GM19468 (cell line): ENCODE measurements at regions not wholly inside any gene's neighbourhood (a gene's known extent, or its start where the extent isn't known, plus 50 kb on each side); places are given as distances from the start of the nearest gene placed in this dataset.
"Not testable (repeated sequence)": the region's sequence is repeated elsewhere in the genome, so short reads cannot be mapped to it uniquely, and the experiment has no call there.

ENCODE experiments used
- ATAC-seq: cut with Tn5 transposase; IDR thresholded peaks from one replicate; pipeline ENCODE4 v1.9.1; 2021; ENCODE audit warnings: mild to moderate bottlenecking, moderate library complexity, moderate number of reproducible peaks; ENCODE audit not compliant: unreplicated experiment; ENCODE audit errors: extremely low read depth

- no peak for ATAC-seq
Measured at GRCh38 chr4:31784558-31784957, 1064.4 kb downstream of the PCDH7 start.

DNA sequence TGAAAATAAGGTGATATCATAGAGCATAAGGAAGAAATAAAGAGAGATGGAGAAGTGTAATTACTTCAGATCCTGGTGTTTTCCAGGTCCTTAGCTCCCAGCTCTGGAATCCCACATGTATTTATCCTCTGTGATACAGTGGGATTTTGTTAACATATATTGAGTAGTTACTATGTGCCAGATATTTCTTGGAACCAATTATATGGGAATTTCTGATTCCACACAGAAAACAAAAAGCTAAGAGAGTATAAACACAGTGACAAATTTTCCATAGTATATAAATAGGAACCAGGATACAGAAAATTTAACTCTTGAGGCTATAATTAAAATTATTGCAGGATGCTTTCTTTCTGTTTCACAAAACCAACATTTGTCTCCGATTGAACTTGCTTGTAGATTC is 1067.5 kb downstream of the PCDH7 start:
- no peak for ATAC-seq

DNA sequence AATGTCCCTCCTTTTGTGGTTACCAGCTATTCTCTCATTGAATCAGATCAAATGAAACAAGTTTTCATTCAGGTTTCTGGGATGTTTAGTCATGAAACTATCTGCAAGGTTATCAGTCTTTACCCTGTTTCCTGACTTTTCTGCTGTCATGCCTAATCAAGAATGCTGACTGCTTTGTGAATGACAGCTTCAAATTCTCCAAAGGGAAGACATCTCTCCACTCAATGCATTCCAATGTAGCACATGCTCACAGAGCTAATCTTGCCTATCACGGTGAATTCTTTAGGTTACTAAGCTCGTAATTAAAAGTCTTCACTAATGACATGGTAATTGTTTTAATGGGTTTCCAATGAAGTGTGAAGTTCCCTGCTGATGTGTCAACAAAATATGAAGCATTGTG is 1068.5 kb downstream of the PCDH7 start:
- ATAC-seq: no peak

- no peak for ATAC-seq
Measured at GRCh38 chr4:31791666-31792065, 1071.5 kb downstream of the PCDH7 start.

DNA sequence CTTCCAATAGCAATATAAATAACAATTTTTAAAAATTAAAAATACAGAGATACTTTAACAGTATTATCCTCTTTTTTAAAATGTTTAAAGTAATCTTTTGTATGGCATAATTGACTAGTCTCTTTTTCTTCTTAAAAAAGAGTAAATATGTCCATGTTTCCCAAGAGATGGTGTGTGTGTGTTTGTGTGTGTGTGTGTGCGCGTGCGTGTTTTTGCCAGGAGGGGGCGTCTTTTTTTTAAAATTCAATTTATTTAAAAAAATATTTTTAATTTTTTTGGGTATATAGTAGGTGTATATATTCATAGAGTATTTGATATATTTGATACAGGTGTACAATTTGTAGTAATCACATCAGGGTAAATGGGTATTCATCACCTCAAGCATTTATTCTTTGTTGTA is 1073.7 kb downstream of the PCDH7 start:
- ATAC-seq: no peak

DNA sequence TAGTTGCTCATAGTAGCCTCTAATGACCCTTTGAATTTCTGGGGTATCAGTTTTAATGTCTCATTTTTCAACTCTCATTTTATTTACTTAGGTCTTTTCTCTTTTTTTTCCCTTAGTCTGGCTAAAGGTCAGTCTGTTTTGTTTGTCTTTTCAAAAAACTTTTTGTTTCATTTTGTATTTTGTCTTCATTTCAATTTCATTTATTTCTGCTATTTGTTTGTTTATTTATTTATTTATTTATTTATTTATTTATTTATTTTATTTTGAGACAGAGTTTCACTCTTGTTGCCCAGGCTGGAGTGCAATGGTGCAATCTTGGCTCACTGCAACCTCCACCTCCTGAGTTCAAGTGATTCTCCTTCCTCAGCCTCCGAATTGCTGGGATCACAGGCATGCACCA is 1076.9 kb downstream of the PCDH7 start:
- ATAC-seq: not testable (repeated sequence)

GRCh38 chr4:31803526-31804195 is 1083.5 kb downstream of the PCDH7 start:
- no peak for ATAC-seq

- ATAC-seq: no peak
Measured at GRCh38 chr4:31807036-31807435, 1086.9 kb downstream of the PCDH7 start.

GRCh38 chr4:31844350-31844749 is 1124.2 kb downstream of the PCDH7 start:
- ATAC-seq: no peak

DNA sequence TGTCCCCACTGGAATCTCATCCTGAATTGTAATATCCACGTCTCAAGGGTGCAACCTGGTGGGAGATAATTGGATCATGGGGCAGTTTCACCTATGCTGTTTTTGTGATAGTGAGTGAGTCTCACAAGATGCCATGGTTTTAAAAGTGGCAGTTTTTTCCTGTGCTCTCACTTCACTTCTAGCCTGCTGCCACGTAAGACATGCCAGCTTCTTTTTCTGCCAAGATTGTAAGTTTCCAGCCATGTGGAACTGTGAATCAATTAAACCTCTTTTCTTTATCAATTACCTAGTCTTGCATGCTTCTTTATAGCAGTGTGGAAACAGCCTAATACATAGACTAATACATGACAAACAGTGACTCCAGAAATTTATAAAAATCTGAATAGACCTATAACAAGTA is 1131.8 kb downstream of the PCDH7 start:
- ATAC-seq: no peak

DNA sequence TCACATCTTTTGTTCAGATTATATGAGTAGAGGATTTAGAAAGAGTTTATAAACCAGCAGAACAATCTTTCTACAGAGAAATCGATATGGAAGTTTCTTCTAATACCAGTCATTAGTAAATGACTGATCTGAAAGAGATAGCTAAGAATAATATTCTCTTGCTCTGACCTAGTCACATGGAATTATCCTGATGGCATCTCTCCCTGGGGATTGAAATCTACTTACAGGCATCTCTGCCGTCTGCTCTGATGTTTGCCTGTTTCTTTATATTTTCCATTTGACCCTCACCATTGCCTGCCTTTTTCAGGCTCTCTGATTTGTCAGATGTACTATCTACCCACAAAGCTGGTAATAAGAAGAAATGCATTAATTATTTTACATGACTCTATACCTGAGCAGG is 1157.3 kb downstream of the PCDH7 start:
- ATAC-seq: no peak

DNA sequence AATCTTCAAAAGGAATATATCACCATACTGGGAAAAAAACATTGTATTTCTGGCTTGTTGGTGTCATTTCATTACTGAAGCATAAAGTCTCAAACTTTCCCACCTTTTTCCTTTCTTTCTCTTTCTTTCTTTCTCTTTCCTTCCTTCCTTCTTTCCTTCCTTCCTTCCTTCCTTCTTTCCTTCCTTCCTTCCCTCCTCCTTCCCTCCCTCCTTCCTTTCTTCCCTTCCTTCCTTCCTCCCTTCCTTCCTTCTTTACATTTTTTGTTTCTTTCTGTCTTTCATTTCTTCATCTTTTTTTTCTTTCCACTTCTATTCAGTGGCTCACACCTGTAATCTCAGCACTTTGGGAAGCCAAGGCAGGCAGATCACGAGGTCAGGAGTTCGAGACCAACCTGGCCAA is 1160.7 kb downstream of the PCDH7 start:
- ATAC-seq: not testable (repeated sequence)

DNA sequence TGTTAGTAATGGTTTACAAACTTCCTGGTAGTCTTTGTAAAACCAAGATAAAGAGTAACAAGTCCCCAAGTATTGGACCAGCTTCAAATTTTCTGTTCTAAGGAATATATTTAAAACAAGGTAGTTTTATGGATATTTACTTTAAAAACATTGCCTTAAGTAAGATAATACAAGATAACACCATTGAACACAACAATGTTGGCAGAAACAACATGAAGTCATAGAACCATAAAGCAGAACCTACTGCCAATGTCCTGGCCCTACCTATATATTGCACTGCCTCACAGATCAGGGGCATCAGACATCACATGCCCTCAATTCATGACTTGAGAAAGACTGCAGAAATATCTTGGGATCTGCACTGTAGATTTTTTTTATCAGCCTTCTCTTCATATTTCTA is 1176.2 kb downstream of the PCDH7 start:
- ATAC-seq: no peak

- ATAC-seq: no peak
Measured at GRCh38 chr4:31905363-31905762, 1185.2 kb downstream of the PCDH7 start.

DNA sequence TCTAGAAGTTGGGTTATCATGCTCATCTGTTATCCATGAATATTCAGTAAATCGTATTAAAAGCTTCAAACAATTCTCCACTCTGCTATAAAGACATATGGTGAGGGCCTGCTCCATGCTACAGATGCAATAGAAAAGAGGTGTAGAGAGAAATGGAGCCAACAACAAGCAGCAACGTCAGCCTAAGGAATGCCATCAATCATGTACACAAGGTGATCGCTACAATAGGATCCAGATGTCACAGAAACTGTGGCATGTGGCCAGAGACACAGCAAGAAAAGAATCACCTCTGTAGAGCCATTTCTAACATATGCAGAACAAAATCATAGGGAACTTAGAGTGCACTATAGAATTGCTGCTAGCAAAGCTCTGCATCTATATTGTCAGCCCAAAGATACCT is 1188.1 kb downstream of the PCDH7 start:
- ATAC-seq: no peak

- no peak for ATAC-seq
Measured at GRCh38 chr4:31917334-31917733, 1197.2 kb downstream of the PCDH7 start.

GRCh38 chr4:31918891-31919290 is 1198.7 kb downstream of the PCDH7 start:
- no peak for ATAC-seq

DNA sequence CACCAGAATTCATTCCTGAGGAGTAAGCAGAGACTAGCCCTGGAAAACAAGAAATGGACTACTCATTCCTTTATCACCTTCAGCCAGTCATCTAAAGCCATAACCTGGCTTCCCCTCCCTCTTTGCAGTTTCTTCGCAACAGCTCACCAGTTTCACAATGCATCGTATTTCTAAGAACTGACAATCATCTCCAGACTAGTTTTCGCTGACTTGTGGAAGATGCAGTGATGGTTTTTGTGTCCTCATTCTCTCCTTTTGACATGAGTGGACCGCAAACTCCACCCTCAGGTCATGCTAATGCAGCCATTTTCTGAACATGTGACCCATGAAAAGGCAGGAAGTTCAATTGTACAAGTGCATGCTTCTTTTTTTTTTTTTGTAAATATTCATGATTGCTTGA is 1203.5 kb downstream of the PCDH7 start:
- no peak for ATAC-seq

- no peak for ATAC-seq
Measured at GRCh38 chr4:31929676-31930345, 1209.6 kb downstream of the PCDH7 start.

DNA sequence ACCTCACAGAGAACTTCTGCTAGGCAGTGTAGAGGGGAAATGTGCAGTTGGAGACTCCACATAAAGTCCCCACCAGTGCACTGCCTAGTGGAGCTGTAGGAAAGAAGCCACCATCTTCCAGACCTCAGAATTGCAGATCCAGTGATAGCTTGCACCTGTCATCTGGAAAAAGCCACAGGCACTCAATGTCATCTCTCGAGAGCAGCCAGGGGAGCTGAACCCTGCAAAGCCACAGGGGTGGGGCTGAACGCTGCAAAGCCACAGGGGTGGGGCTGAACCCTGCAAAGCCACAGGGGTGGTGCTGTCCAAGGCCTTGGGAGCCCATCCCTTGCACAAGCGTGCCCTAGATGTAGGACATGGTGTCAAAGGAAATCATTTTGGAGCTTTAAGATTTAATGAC is 1226.3 kb downstream of the PCDH7 start:
- no peak for ATAC-seq

- no peak for ATAC-seq
Measured at GRCh38 chr4:31947101-31947500, 1226.9 kb downstream of the PCDH7 start.

DNA sequence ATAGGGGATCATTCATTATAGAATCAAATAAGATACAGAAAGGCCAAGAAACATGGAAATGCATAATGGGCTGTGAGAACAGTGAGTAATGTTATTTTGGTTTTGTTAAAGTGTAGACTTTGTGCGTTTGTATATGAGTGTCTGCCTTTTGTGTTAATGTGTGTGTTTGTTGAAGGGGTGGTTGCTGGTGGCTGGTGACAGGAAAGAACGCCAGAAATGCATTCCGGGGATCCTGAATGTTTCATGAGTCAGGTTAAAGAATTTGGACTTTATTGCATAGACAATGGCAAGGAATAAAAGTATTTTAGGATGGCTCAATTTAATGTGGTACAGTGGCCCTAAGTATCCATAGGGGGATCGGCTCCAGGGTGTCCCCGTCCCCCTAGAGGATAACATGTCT is 1228.9 kb downstream of the PCDH7 start:
- no peak for ATAC-seq
